Urothelium cell line (cell line): ENCODE measurements at regions not wholly inside any gene's neighbourhood (a gene's known extent, or its start where the extent isn't known, plus 50 kb on each side); places are given as distances from the start of the nearest gene placed in this dataset.

Source experiments
- DNase-seq: peaks from one replicate; pipeline ENCODE4 v3.0.0; 2011; ENCODE audit warnings: low spot score, mixed read lengths
- FAIRE-seq: peaks from 2 replicates; lab custom pipeline; 2011; peaks lifted over from hg19 to GRCh38; lab: Jason Lieb, UNC

DNA sequence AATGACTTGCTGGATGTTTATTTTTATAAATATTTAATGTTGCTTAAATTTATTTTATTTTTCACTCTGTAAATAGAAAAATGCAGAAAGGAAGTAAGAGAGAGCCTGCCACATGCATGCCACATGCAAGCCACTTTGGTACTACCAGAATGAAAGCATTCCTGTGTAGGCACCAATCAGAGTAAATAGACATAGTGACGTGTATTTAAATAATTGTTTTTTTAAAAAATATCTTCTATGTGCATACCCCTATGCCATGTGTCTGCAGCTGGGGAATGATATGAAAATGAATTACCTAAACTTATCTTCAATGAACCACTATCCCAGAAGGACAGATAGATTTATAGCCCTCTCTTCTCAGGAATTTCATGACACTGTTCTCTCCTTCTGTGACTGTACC, 651.5 kb upstream of the RIOK2 start:
- DNase-seq, result no peak
- FAIRE-seq, result no peak

DNA sequence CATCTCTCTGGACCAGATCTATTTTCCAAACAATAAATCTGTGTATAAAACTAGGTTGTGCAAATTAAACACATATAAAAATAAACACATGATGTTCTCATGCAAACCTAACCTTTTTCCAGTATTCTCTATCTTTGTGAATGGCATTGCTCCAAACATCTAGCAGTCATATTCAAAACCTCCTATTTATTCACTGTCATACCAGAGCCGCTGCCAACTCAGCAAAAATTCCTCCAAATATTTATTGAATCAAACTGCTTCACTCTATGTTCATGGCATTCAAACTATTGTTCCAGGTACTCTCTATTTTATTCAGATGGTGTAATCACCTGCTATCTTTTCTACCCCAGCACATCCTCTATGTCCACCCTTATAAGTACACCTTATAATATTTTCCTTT, 652.1 kb upstream of the RIOK2 start:
- DNase-seq, result no peak
- no peak for FAIRE-seq

DNA sequence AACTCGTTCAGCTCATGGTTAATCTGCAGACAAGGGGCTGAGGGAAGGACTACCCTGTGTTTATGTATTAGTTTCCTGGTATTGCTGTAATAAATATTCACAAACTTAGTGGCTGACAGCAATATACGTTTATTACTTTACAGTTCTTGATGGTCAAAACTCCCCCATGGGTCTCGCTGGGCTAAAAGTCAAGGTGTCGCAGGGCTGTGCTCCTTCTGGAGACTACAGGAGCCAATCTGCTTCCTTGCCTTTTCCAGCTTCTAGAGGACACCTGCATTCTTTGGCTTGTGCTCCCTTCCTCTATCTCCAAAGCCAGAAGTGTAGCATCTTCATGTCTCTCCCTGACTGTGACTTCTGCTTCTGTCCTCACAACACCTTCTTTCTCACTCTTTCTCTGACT, 653.8 kb upstream of the RIOK2 start:
- DNase-seq (no peak), FAIRE-seq (no peak)

DNA sequence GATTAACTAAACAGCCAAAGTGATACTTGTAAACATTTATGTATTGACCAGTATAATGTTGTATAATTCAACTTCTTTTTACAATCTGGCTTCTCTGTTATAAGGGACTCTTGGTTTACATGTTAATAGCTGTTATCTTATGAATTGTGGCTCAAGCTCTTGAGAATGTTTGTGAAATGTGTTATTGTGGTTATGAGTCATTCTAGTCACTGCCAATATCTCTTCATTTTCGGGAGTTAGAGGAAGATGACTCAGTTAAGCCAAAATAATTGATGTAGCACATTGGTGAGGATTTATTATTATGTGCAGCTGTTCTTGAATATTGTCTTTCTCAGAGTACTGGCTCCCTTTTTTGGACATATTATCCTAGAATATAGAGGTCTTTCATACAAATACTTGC, 655.2 kb upstream of the RIOK2 start:
- DNase-seq (peak; percentile 49), FAIRE-seq (no peak)

DNA sequence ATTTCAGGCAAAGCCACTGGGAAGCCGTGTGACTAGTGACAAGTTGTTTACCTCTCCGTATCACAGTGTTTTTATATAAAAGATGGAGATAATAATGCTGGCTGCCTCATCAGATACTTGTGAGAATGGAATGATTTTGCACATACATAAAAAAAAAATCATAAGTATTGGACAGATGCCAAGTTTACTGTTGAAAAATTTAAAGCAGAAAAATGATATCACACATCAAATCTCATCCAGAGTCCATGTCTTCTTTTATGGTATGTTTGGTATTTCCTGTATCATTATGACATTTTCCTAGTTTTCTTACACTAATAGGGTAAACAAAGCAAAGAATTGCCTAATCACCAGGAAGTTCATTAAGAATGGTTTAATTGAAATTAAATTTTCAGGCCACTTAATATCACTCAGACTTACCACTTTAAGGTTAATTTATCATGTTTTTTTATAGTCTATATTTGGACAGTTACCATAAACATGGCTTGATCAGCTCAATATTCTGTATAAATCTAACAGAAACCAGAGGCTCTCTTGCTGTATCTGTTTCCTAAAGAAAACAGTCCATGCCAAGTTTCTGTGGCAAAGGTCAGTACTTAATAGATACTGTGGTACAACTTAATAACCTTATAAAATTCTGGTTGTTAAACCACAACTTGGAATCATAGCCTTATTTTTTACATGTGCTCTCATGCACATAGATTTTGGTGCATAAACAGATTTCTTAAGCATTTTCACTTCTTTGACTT, 656.5 kb upstream of the RIOK2 start:
- DNase-seq (no peak), FAIRE-seq (no peak)

DNA sequence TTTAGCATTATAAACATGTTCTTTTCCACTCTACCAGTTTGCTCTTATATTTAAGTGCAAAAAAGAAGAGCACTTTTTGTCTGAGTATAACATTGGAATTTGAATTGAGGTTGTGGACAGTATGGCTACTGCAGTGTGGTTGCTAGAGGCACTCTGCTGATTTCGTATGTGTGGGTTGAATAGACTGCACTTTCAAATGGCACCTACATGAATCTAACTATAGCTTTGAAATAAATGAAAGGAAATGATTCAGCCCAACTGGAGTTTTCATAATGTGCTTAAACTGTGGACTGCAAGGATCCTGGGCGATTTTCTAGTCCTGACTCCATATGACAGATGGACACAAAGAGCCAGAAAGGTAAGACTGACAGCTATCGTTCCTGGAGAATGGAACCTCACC, 657.6 kb upstream of the RIOK2 start:
- FAIRE-seq (no peak), DNase-seq (no peak)

DNA sequence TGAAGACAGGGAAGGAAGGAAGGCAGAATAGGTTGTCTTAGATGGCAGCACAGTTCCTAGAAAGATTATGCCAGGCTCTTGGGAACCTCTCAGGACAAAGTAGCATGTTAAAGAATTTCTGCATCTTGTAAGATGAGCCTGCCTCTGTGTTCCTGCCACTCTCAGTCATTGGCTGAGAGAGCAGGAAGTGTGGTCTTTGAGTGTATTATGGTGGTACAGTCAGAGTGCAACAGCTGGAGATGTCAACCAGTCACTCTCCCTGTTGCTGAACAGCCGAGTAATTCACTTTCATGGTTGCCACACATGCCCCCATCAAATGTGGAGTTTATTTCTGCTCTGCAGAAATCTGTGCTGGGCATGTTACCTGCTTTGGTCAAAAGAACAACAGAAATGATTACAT, 659.6 kb upstream of the RIOK2 start:
- FAIRE-seq, result no peak

DNA sequence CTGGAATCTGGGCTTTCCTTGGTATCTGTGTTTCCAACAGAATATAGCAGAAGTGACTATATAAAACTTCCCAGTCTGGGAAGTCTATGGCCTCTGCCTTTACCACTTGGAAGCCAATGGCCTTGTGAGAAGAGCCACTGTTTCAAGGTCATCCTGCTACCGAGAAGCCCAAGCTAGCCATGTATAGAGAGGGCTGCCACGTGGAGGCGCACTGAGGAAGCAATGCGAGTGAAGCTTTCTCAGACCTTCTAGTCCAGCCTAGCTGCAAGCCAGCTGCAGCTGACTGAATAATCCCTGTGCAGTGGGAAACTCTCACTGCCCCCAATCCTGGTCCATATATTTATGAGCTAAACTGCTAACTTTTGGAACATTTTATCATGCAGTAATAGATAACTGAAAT, 661.8 kb upstream of the RIOK2 start:
- no peak for DNase-seq
- no peak for FAIRE-seq

More for the DNA sequence above, 659.6 kb upstream of the RIOK2 start:
- DNase-seq, result no peak

DNA sequence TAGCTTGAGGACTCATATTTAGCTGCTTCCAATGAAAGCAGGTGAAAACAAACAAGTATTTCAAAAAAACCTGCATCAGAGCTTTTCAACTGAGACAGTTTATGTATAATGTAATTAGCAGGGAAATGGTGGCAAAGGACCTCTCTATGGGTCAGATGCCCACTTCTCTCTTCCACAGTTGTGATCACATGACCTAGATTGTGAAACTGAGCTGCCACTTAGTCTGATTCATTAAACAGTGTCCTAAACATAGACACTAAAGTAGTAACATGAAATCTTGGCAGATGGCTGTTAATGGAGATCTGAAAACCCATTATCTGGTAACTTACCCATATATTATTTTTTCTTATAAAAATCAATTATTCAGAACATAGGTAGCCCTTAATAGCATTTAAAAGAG, 663.6 kb upstream of the RIOK2 start:
- FAIRE-seq (no peak), DNase-seq (no peak)

DNA sequence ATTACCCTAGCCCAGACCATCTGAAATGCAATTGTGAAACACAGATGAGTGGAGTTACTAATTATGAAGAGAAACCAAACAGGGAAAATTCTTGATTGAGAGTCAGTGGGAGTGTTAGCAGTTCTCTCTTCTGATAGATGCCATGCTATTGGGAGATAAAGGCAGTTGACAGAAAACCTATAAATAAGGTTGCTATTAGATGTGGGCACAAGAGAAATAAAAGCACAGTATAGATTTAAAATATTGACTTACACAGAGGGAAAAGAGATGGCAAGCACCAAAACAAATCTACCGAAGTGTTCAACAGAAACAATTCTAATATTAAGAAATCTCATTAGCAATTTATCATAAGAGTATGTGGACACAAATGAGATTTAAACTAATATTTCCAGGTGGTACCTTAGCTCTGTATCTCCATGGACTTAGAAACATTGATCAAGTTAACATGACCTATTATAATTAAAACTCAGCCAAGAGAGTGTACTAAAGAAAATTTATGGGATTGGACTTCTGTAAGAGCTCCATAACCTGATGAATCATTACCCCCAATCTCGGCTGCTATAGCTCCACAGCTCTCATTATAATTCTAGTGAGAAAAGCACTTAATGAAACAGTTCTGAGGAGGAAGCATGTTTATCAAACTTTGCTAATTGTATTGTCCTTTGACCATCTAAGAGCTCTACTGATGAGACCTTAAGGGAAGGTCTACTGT, 665.0 kb upstream of the RIOK2 start:
- no peak for FAIRE-seq

DNA sequence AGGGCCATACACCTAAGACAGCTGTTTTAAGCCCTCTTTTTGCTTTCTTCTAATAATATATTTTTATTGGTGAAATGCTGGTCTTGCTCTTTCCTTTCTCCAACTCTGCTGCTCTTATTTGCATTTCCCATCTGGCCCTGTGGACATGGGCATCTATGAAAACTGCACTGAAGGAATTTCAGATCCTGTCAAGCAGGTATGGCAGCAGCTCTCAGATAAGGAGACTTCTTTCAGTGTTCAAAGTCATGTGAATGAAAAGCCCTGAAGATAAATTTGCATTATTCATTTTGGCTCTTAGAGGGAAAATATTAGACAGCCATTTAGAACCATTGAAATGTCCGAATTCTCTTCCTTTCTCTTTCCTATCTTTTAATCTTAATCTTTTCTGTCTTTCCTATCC, 668.0 kb upstream of the RIOK2 start:
- no peak for FAIRE-seq
- no peak for DNase-seq

More for the DNA sequence above, 665.0 kb upstream of the RIOK2 start:
- DNase-seq, result no peak

DNA sequence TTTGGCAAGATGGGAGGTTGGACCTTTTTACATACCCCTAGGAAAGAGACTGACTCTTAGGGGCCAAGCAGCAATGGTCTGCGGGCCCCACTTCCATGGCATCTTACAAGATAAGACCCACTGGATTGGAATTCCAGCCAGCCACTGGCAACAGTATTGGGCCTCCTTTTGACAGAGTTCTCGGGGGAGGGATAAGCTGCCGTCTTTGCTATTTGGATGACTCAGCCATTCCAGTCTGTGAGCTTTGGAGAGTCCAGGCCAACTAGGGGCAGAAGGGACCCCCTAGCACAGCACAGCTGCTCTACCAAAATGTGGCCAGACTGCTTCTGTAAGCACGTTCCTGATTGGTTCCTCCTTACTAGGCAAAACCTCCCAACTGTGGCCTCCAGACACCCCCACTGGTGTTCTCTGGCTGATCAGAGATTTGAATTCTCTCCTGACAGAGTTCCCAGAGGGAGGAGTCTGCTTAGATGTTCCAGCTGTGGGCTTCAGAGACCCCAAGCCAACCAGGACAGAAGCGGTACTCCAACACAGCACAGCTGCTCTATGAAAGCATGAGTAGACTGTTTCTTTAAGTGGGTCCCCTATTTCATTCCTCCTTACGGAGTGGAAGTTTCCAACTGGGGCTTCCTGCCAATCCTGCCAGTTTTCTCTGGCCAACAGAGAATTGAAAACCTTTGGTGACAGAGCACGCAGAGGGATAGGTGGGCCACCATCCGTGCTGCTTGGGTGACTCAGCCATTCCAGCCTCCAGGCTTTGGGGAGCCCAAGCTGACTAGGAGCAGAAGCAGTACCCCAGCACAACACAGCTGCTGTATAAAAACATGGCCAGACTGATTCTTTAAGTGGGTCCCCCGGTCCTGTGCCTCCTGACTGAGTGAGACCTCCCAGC, 672.1 kb upstream of the RIOK2 start:
- peak; percentile 41 for DNase-seq
- no peak for FAIRE-seq

DNA sequence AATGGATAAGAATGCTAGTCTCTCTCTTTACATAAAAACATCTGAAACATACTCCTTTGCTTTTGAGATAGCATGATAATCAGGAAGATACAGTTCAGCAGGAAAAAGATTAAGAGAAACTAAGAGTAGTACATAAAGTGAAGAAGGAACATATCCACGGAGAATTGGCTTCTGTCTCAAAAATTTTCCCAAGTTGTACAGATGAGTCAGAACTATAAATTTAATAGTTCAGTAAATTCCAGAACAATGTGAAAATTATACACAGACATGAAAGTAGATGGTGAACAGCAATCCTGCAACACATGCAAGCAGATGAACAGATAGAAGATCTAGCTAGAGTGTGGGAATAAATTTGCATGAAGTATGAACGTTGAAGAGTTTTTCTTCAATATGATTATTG, 691.4 kb upstream of the RIOK2 start:
- FAIRE-seq, result no peak
- no peak for DNase-seq

DNA sequence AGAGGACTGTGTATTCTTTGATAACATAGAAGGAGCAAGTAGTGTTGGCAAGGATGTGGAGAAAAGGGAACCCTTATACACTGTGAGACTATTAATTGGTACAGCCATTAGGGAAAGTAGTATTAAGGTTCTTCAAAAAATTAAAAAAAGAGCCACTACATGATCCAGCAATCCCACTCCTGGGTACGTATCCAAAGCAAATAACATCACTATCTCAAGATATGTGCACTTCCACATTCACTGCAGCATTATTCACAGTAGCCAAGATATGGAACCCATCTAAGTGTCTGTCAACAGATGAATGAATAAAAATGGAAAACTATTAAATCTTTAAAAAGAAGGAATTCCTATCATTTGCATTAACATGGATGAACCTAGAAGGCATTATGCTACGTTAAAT, 693.2 kb upstream of the RIOK2 start:
- FAIRE-seq, result no peak
- no peak for DNase-seq

DNA sequence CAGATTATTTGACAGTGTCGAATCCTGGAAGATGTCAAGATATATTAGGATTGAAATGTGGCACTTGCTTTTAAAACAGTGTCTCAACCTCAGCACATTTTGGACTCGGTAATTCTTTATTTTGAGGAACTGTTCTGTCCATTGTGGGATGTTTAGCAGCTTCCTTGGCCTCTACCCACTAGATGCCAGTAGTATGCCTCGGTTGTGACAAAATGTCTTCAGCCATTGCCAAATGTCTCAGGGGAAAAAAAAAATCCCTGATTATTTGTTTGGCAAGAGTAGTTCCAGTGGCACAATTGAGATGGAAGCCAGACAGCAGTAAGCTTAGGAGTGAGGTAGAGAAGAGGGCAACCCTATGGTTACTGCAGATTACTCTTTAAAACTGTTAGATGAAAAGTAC, 694.5 kb upstream of the RIOK2 start:
- FAIRE-seq, result no peak

DNA sequence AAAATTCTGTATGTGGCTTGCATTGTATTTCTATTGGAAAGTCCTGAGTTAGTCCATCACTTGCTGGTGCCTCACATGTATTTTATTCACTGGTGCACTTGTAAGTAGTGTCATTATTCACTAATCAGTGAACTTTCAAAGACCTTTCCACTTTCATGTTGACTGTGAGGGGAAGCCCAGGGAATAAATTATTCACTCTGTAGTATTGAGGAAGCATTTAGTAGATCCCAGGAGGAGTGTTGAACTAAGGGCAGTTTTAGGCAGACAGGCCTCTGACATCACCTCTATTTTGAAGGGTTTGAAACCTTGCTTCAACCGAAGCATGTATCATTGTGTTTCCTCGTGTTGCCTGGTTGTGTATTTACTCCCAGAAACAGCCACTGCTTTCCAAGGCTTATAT, 705.4 kb upstream of the RIOK2 start:
- FAIRE-seq (no peak), DNase-seq (no peak)

More for the DNA sequence above, 694.5 kb upstream of the RIOK2 start:
- DNase-seq, result no peak

DNA sequence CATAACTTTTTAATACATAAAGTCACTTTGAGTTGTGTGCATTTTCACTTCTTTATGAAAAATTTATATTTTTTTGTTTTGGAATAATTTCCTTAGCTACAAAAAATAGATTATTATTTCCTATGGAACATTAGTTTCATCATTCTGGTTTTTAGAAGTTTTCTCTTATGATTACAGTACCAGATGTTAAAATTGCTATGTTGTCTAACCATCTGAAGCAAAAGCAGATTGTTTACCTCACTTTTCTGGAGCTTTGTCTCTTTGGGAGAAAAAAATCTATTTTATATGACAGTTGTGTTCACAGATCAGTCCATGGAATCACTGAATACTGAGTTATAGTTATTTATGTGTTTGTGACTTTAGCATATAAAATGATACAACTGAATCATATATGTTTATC, 708.9 kb upstream of the RIOK2 start:
- DNase-seq (no peak), FAIRE-seq (no peak)

DNA sequence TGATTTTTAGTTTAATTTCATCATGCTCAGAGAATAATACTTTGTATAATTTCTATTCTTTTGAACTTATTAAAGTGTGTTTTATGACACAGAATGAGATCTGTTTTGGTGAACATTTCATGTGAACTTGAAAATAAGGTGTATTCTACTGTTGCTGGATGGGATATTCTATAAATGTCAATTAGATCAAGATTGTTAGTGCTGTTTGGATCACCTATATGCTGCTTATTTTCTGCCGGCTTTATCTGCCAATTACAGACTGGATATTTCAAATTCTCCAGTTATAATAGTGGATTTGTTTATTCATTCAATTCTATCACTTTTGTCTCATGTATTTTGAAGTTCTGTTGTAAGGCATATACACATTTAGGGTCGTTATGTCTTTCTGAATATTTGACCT, 720.7 kb upstream of the RIOK2 start:
- FAIRE-seq, result no peak
- DNase-seq, result no peak

DNA sequence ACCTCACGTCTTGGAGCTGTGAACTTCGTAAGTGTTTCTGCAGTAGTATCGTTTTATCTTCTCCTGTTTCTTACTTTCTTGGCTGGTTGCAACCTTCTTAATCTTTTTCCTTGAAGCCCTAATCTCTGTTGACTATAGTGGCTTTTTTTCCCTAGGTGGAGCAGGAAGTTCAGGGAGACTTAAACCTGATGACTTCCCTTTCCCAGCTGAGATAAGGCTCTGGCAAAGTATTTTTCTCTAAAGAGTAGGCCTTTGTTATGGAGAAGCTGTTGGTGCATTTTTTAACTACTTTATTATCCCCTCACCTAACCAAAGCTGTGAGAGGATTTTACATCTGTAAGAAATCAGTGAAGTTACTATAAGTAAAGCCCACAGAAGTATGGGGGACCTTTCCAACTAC, 723.1 kb upstream of the RIOK2 start:
- DNase-seq (no peak), FAIRE-seq (no peak)

DNA sequence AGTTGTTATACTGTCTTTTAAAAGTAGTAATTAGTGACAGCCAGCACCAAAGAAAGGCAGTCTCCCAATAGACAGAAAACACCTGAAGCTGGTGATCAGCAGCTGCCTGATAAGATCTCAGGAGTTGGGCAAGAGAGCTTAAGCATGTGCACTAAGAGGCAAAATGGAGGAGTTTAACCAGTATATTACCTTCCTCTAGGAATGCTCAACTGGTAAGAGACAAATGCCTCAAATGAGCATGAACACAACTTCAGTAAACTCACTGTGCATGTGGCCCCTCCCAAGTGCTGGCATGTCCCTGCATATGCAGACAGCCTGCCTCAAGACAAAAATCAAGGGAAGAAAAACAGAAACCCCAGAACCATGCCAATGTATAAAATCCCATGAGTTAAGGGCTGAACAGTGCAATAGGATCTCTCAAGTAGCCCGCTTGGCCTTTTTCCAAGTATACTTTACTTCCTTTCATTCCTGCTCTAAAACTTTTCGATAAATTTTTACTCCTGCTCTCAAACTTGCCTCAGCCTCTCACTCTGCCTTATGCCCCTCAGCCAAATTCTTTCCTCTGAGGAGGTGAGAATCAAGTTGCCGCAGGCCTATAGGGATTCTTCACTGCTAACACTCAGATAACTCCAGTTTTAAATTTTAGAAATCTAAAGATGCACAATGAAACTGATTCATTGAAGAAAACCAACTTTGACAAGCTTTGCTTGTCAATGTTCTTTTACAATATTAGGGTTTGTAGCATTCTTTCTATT, 724.8 kb upstream of the RIOK2 start:
- DNase-seq (no peak), FAIRE-seq (no peak)

DNA sequence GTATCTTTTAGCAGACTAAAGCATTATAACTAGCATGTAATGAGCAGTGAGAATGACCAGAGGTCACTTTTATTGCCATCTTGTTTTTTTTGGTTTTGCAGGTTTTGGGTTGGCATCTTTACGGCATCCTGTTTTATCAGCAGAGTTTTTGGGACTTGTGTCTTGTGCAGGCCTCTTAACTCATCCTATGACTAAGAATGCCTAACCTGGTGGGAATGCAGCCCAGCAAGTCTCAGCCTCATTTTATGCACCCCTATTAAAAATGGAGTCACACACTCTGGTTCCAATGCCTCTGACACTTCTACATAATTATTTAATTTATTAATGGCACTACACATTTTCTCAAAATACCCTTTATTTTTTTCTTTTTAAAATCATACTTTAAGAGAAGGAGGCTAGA, 726.5 kb upstream of the RIOK2 start:
- FAIRE-seq, result no peak

More for the DNA sequence above, 726.5 kb upstream of the RIOK2 start:
- no peak for DNase-seq
